ENCODE measurements at regions not wholly inside any gene's neighbourhood (a gene's known extent, or its start where the extent isn't known, plus 50 kb on each side); places are given as distances from the start of the nearest gene placed in this dataset.

GRCh38 chr2:11997142-11997541 is 250.7 kb downstream of the LPIN1 start:
- TF ChIP-seq CTCF (conservative IDR thresholded peaks at IDR 0.05; ENCODE audit: low read length) (no peak), EZH2phosphoT487 (IDR thresholded peaks at IDR 0.05; ENCODE audit: borderline replicate concordance, low read depth, low read length) (no peak)
